Tibial nerve (tissue), 3 donors: ENCODE measurements at regions not wholly inside any gene's neighbourhood (a gene's known extent, or its start where the extent isn't known, plus 50 kb on each side); places are given as distances from the start of the nearest gene placed in this dataset.

Source experiments
- POLR2A ChIP-seq, 2 donors: fragments of 450-650 bp; IDR thresholded peaks; one replicate each; pipeline ENCODE4 v1.6.1; 2017; ENCODE audit warnings: antibody characterized with exemption in 2 of 2, mild to moderate bottlenecking in 2 of 2, moderate library complexity in 2 of 2
- TF ChIP-seq, protein P1 (sequence below), 5 experiments: fragments of 200-600 bp in 3 of 5; fragments of 450-650 bp in 2 of 5; sonication (generic) in 3 of 5; IDR thresholded peaks; one replicate each; pipeline ENCODE4 v1.5.1; 2016 to 2019; ENCODE audit warnings: antibody characterized with exemption in 5 of 5, mild to moderate bottlenecking in 3 of 5, moderate library complexity in 2 of 5

DNA sequence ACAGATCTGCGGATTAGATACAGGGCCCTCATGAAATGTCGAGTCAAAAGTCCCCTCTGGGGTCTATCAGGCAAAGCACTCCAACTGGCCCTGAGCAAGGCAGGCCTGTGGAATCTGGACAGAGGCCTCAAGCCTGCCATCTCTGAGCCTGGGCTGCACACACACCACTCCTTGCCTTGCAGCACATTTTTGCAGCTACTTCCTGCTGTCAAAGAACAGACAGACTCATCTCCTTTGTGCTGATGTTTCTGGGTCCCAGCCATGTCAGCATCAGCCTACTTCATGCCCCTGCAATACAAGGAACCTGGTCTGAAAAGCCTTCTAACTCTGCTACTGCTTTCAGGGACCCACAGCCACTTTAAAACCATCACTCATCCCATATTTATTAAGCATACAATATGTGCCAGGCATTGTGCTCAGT lies 60.6 kb upstream of the IL12A start:
- no peak for TF ChIP-seq POLR2A (IDR thresholded peaks at IDR 0.05)
- TF ChIP-seq, protein P1, sequence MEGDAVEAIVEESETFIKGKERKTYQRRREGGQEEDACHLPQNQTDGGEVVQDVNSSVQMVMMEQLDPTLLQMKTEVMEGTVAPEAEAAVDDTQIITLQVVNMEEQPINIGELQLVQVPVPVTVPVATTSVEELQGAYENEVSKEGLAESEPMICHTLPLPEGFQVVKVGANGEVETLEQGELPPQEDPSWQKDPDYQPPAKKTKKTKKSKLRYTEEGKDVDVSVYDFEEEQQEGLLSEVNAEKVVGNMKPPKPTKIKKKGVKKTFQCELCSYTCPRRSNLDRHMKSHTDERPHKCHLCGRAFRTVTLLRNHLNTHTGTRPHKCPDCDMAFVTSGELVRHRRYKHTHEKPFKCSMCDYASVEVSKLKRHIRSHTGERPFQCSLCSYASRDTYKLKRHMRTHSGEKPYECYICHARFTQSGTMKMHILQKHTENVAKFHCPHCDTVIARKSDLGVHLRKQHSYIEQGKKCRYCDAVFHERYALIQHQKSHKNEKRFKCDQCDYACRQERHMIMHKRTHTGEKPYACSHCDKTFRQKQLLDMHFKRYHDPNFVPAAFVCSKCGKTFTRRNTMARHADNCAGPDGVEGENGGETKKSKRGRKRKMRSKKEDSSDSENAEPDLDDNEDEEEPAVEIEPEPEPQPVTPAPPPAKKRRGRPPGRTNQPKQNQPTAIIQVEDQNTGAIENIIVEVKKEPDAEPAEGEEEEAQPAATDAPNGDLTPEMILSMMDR (IDR thresholded peaks at IDR 0.05) = no peak
